ENCODE measurements at regions not wholly inside any gene's neighbourhood (a gene's known extent, or its start where the extent isn't known, plus 50 kb on each side); places are given as distances from the start of the nearest gene placed in this dataset.

GRCh38 chr20:23278172-23278571 is 72.4 kb upstream of the NXT1 start:
- TF ChIP-seq EZH2 (IDR thresholded peaks at IDR 0.05; ENCODE audit: insufficient read depth, low read length) (no peak), CTCF (IDR thresholded peaks at IDR 0.05; ENCODE audit: insufficient read depth, low read depth, low read length) (no peak)
